K562 (cell line): ENCODE measurements at regions not wholly inside any gene's neighbourhood (a gene's known extent, or its start where the extent isn't known, plus 50 kb on each side); places are given as distances from the start of the nearest gene placed in this dataset.

Source experiments
- CCNT2 ChIP-seq: IDR thresholded peaks from 2 replicates; pipeline ENCODE4 v1.6.1; 2011; ENCODE audit warnings: borderline replicate concordance, low read depth, mild to moderate bottlenecking, moderate library complexity, mixed read lengths, low read length; ENCODE audit not compliant: insufficient read length; ENCODE audit errors: extremely low read depth
- CTCF ChIP-seq, 3 experiments: IDR thresholded peaks in 2 of 3; conservative IDR thresholded peaks in 1 of 3; 2 replicates each; pipeline ENCODE4 v1.5.1; 2011 to 2012; ENCODE audit warnings: low read length in 3 of 3, mild to moderate bottlenecking in 3 of 3, control low read depth in 2 of 3, improper control_type of control experiment in 1 of 3, inconsistent platforms in 1 of 3, low read depth in 1 of 3, mixed read lengths in 1 of 3, moderate library complexity in 1 of 3; ENCODE audit not compliant: insufficient read depth in 2 of 3
- NCOA4 ChIP-seq: fragments of 450-650 bp; IDR thresholded peaks from 2 replicates; pipeline ENCODE4 v1.6.1; 2018; ENCODE audit warnings: mild to moderate bottlenecking; ENCODE audit not compliant: partially characterized antibody
- POLR2AphosphoS5 ChIP-seq: IDR thresholded peaks from 2 replicates; pipeline ENCODE4 v1.6.1; 2011; ENCODE audit warnings: mild to moderate bottlenecking, low read depth, low read length, moderate library complexity; ENCODE audit not compliant: control insufficient read depth, insufficient read depth
- TBL1XR1 ChIP-seq, 2 experiments: IDR thresholded peaks; 2 replicates each; pipeline ENCODE4 v1.6.1; 2012; ENCODE audit warnings: improper control_type of control experiment in 2 of 2, low read length in 2 of 2, mild to moderate bottlenecking in 1 of 2

- TF ChIP-seq NCOA4, result no peak
- no peak for TF ChIP-seq CCNT2
- TF ChIP-seq CTCF (IDR thresholded peaks at IDR 0.05 in 2 of 3, conservative IDR thresholded peaks at IDR 0.05 in 1 of 3; ENCODE audit: insufficient read depth in 2 of 3, low read depth in 1 of 3, low read length in 3 of 3), result no peak
- no peak for TF ChIP-seq POLR2AphosphoS5
- no peak for TF ChIP-seq TBL1XR1 (IDR thresholded peaks at IDR 0.05; ENCODE audit: low read length in 2 of 2)
Observed at GRCh38 chr5:124869426-124870033, 123.1 kb upstream of the ZNF608 start.
